K562 (cell line): ENCODE measurements at regions not wholly inside any gene's neighbourhood (a gene's known extent, or its start where the extent isn't known, plus 50 kb on each side); places are given as distances from the start of the nearest gene placed in this dataset.

Experiments
- ATAC-seq: fragments of 200-7000 bp; cut with Tn5 transposase; 3 replicates; pipeline ENCODE4 v1.9.1; 2020; ENCODE audit warnings: moderate library complexity
- BruUV-seq: library from RNA; stranded (reverse); fragments of 400-500 nt; replicated peaks from 2 replicates; lab custom pipeline; 2021; lab: Mats Ljungman, UMichigan
- CTCF ChIA-PET: fragments of 300-600 bp; formaldehyde crosslinking; extraction: SDS; loops from one replicate; lab custom pipeline; 2021; ENCODE audit warnings: low intra/inter-chr PET ratio; lab: Yijun Ruan, JAX
- POLR2A ChIA-PET: fragments of 300-600, 350-650 bp; sonication (Branson Sonifier 250); formaldehyde crosslinking; extraction: SDS; loops from one replicate; lab custom pipeline; 2021; ENCODE audit warnings: antibody characterized with exemption, inconsistent platforms; lab: Yijun Ruan, JAX
- DNase-seq, 4 experiments: peaks; one replicate each; pipeline versions ENCODE4 v3.0.0 to v3.0.0-alpha.2; 2011 to 2018; ENCODE audit warnings: low spot score in 3 of 4, mixed read lengths in 3 of 4; ENCODE audit errors: extremely low read depth in 1 of 4
- FAIRE-seq: peaks from 2 replicates; lab custom pipeline; 2011; peaks lifted over from hg19 to GRCh38; lab: Jason Lieb, UNC
- H2AFZ ChIP-seq: 2 replicates; pipeline ENCODE4 v1.6.0; 2011; ENCODE audit warnings: low read depth, low read length, control low read depth, inconsistent platforms
- H3K27ac ChIP-seq: fragments of 200-600 bp; 3 replicates; pipeline ENCODE4 v1.8.0; 2011; ENCODE audit warnings: low read depth, mild to moderate bottlenecking, control low read depth, inconsistent platforms, low read length, moderate library complexity, mixed read lengths; ENCODE audit errors: extremely low read depth
- H3K27me3 ChIP-seq, 2 experiments: fragments of 300-600 bp in 1 of 2; 2 replicates in 1 of 2; 3 replicates in 1 of 2; pipeline versions ENCODE4 v1.6.0 to v1.8.0; 2011; ENCODE audit warnings: inconsistent platforms in 2 of 2, low read length in 2 of 2, mild to moderate bottlenecking in 1 of 2, mixed read lengths in 1 of 2, moderate library complexity in 1 of 2; ENCODE audit not compliant: control insufficient read depth in 2 of 2, insufficient read depth in 2 of 2
- H3K36me3 ChIP-seq: fragments of 300-600 bp; 3 replicates; pipeline ENCODE4 v1.8.0; 2011; ENCODE audit warnings: mild to moderate bottlenecking, low read length, inconsistent platforms; ENCODE audit not compliant: control insufficient read depth, insufficient read depth
- H3K4me1 ChIP-seq, 2 experiments: fragments of 200-600 bp in 1 of 2; replicated peaks in 1 of 2; 2 replicates in 1 of 2; 3 replicates in 1 of 2; pipeline versions ENCODE4 v1.5.1 to v1.8.0; 2011; ENCODE audit warnings: inconsistent platforms in 2 of 2, low read length in 2 of 2, mild to moderate bottlenecking in 1 of 2, mixed read lengths in 1 of 2, moderate library complexity in 1 of 2; ENCODE audit not compliant: control insufficient read depth in 2 of 2, insufficient read depth in 2 of 2
- H3K4me2 ChIP-seq: 2 replicates; pipeline ENCODE4 v1.6.1; 2011; ENCODE audit warnings: low read length, control low read depth, inconsistent platforms, mixed read lengths; ENCODE audit not compliant: insufficient read depth
- H3K4me3 ChIP-seq: fragments of 200-600 bp; sonication (generic), shearing (Covaris generic); 2 replicates; pipeline ENCODE4 v1.5.1; 2016; ENCODE audit warnings: control low read depth, inconsistent platforms
- H3K79me2 ChIP-seq: fragments of 200-600 bp; 3 replicates; pipeline ENCODE4 v1.8.0; 2011; ENCODE audit warnings: low read length, inconsistent platforms; ENCODE audit not compliant: control insufficient read depth, insufficient read depth
- H3K9ac ChIP-seq, 2 experiments: 2 replicates each; pipeline versions ENCODE4 v1.6.0 to v1.6.1; 2011; ENCODE audit warnings: low read depth in 2 of 2, low read length in 2 of 2, control low read depth in 1 of 2, inconsistent platforms in 1 of 2, mild to moderate bottlenecking in 1 of 2, mixed read lengths in 1 of 2; ENCODE audit not compliant: insufficient read depth in 1 of 2
- H3K9me1 ChIP-seq: one replicate; pipeline ENCODE4 v1.6.0; 2011; ENCODE audit warnings: inconsistent platforms, mild to moderate bottlenecking, low read length, moderate library complexity; ENCODE audit not compliant: control insufficient read depth, insufficient read depth
- H3K9me3 ChIP-seq: replicated peaks from 2 replicates; pipeline ENCODE4 v1.5.1; 2011; ENCODE audit warnings: low read depth, low read length, inconsistent platforms; ENCODE audit not compliant: control insufficient read depth, insufficient read depth
- H4K20me1 ChIP-seq: replicated peaks from 2 replicates; pipeline ENCODE4 v1.6.1; 2011; ENCODE audit warnings: low read length, inconsistent platforms, mixed read lengths; ENCODE audit not compliant: control insufficient read depth, insufficient read depth
- BRD9 ChIP-seq: fragments of 450-650 bp; IDR thresholded peaks from 2 replicates; pipeline ENCODE4 v1.6.1; 2018; ENCODE audit warnings: low read depth; ENCODE audit not compliant: partially characterized antibody
- CBX5 ChIP-seq: IDR thresholded peaks from 2 replicates; pipeline ENCODE4 v1.6.1; 2014; ENCODE audit warnings: low read depth, borderline replicate concordance
- SMAD3 ChIP-seq: fragments of 450-650 bp; formaldehyde crosslinking; conservative IDR thresholded peaks from 2 replicates; pipeline ENCODE4 v1.4.0; 2020; ENCODE audit warnings: mild to moderate bottlenecking
- THRAP3 ChIP-seq: fragments of 450-650 bp; IDR thresholded peaks from 2 replicates; pipeline ENCODE4 v1.6.1; 2016; ENCODE audit warnings: mild to moderate bottlenecking, inconsistent platforms, borderline replicate concordance
- ZMIZ1 ChIP-seq, 2 experiments: fragments of 150-350 bp in 1 of 2; IDR thresholded peaks; 2 replicates each; pipeline ENCODE4 v1.6.1; 2012 to 2016; ENCODE audit warnings: low read depth in 2 of 2, low read length in 2 of 2, mild to moderate bottlenecking in 1 of 2, moderate library complexity in 1 of 2
- ZNF184 ChIP-seq: sonication (generic); formaldehyde crosslinking; IDR thresholded peaks from 2 replicates; pipeline ENCODE4 v1.5.0; 2020; ENCODE audit warnings: missing genetic modification reagents
- ZZZ3 ChIP-seq: fragments of 450-650 bp; IDR thresholded peaks from 2 replicates; pipeline ENCODE4 v1.6.1; 2016; ENCODE audit warnings: antibody characterized with exemption, mild to moderate bottlenecking, moderate library complexity
- WGBS: fragments of 100-300 bp; shearing (Covaris generic); methylation state at CpG from one replicate; pipeline ENCODE4 v1.1.6; 2016; ENCODE audit warnings: low coverage, mixed read lengths; ENCODE audit not compliant: insufficient coverage; ENCODE audit errors: missing lambda C conversion rate; 5-methylcytosine and 5-hydroxymethylcytosine counted together
- in situ Hi-C: fragments of 300-500 bp; cut with MboI; formaldehyde crosslinking; loops from 4 replicates; pipeline ENCODE4 v1.15.0; 2018; ENCODE audit warnings: inconsistent platforms, mixed read lengths
- intact Hi-C: fragments of 100-400 bp; cut with micrococcal nuclease; formaldehyde crosslinking; loops from 2 replicates; pipeline ENCODE4 v1.14.2; 2022

GRCh38 chr17:71553381-71553780 is 567.4 kb upstream of the SOX9 start:
- Histone ChIP-seq H3K27ac (no peak overlapping the region), H3K27me3 (no peaks in the 10 kb centered on the region), H3K4me3 (no peak overlapping the region), H3K9me3 (no peaks in the 10 kb centered on the region), H3K9ac (no peak overlapping the region), H3K4me1 (no peaks in the 10 kb centered on the region), H3K79me2 (no peaks in the 10 kb centered on the region)
- FAIRE-seq (no peak), ATAC-seq (no peak)
- in situ Hi-C loops = no loop called here
- BruUV-seq = no TSS peak
- TF ChIP-seq BRD9 (no peak), ZNF184 (CRISPR knock-in tag) (no peak), CBX5 (no peak), SMAD3 (no peak), THRAP3 (no peak), ZZZ3 (no peak)
- TF ChIP-seq, all 486 proteins: peak for 0
- no peak for DNase-seq
- Histone ChIP-seq H2AFZ (no peak overlapping the region), H3K9me1 (no peaks in the 10 kb centered on the region), H4K20me1 (no peaks in the 10 kb centered on the region), H3K36me3 (no peaks in the 10 kb centered on the region), H3K4me2 (no peak overlapping the region)
- intact Hi-C loops = no loop called here
- 0% methylated on average over 5 of the region's 5 CpGs for WGBS
- ChIA-PET CTCF (no interaction called here), POLR2A (no interaction called here)

GRCh38 chr17:71558901-71559300 is 561.9 kb upstream of the SOX9 start:
- BruUV-seq = no TSS peak
- no peak for ATAC-seq

More at GRCh38 chr17:71558901-71559300, 561.9 kb upstream of the SOX9 start:
- H3K4me1 ChIP-seq = no peaks in the 10 kb centered on the region
- H3K79me2 ChIP-seq = no peaks in the 10 kb centered on the region
- DNase-seq = no peak
- ChIA-PET CTCF (no interaction called here), POLR2A (no interaction called here)
- H3K27ac ChIP-seq = no peak overlapping the region
- no peaks in the 10 kb centered on the region for H3K36me3 ChIP-seq
- no peaks in the 10 kb centered on the region for H3K27me3 ChIP-seq
- H3K9ac ChIP-seq = no peak overlapping the region
- WGBS = 1% methylated on average over 6 of the region's 6 CpGs
- H3K9me3 ChIP-seq = no peaks in the 10 kb centered on the region; the same call in 1 of the 2 replicates
- no peak overlapping the region for H2AFZ ChIP-seq
- no peak for TF ChIP-seq ZMIZ1 (IDR thresholded peaks at IDR 0.05; ENCODE audit: low read depth in 2 of 2, low read length in 2 of 2)
- no peak for FAIRE-seq
- in situ Hi-C loops = no loop called here
- H3K9me1 ChIP-seq = no peaks in the 10 kb centered on the region
- no peaks in the 10 kb centered on the region for H4K20me1 ChIP-seq
- no peak overlapping the region for H3K4me2 ChIP-seq
- no peak overlapping the region for H3K4me3 ChIP-seq
- intact Hi-C loops = no loop called here
